Ectodermal cell (in vitro differentiated cells): ENCODE measurements at regions not wholly inside any gene's neighbourhood (a gene's known extent, or its start where the extent isn't known, plus 50 kb on each side); places are given as distances from the start of the nearest gene placed in this dataset.

Experiments
- H3K27ac ChIP-seq: 2 replicates; pipeline ENCODE4 v1.7.0; 2013; ENCODE audit warnings: mild to moderate bottlenecking, low read depth, low read length; ENCODE audit not compliant: insufficient read depth, poor library complexity, severe bottlenecking
- H3K27me3 ChIP-seq: 2 replicates; pipeline ENCODE4 v1.7.0; 2013; ENCODE audit warnings: mild to moderate bottlenecking, low read length; ENCODE audit not compliant: insufficient read depth, control insufficient read depth, poor library complexity, severe bottlenecking
- H3K36me3 ChIP-seq: one replicate; pipeline ENCODE4 v1.7.0; 2013; ENCODE audit warnings: low read length; ENCODE audit not compliant: control insufficient read depth, insufficient read depth
- H3K4me1 ChIP-seq: one replicate; pipeline ENCODE4 v1.7.0; 2013; ENCODE audit warnings: low read length; ENCODE audit not compliant: control insufficient read depth, insufficient read depth
- H3K4me3 ChIP-seq: 2 replicates; pipeline ENCODE4 v1.7.0; 2013; ENCODE audit warnings: low read depth, low read length, control low read depth; ENCODE audit not compliant: insufficient read depth
- H3K9me3 ChIP-seq: 2 replicates; pipeline ENCODE4 v1.7.0; 2013; ENCODE audit warnings: mild to moderate bottlenecking, low read length, moderate library complexity; ENCODE audit not compliant: control insufficient read depth
- WGBS, 2 experiments: methylation state at CpG; one replicate each; pipeline ENCODE4 v1.1.7; 2013; ENCODE audit warnings: missing lambda C conversion rate in 2 of 2; 5-methylcytosine and 5-hydroxymethylcytosine counted together

DNA sequence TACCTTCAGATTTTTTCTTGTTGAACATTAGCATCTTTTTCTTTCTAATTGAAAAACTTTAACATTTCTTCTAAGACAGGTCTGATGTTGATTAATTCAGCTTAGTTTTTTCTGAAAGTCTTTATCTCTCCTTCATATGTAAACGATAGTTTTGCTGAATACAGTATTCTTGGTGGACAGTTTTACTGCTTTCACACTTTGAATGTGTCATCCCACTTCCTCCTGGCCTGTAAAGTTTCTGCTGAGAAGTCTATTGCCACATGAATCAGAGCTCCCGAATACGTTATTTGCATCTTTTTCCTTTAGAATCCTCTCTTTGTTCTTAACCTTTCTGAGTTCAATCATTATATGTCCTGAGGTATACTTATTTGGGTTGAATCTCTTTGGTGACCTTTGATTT lies 344.2 kb downstream of the OLFM3 start:
- H3K4me1 ChIP-seq, result no peaks in the 10 kb centered on the region
- no peaks in the 10 kb centered on the region for H3K27me3 ChIP-seq
- H3K4me3 ChIP-seq, result no peak overlapping the region
- 90 to 93% methylated on average over 3 of the region's 3 CpGs for WGBS, 2 experiments
- no peak overlapping the region for H3K27ac ChIP-seq
- no peaks in the 10 kb centered on the region for H3K9me3 ChIP-seq
- no peaks in the 10 kb centered on the region for H3K36me3 ChIP-seq

GRCh38 chr1:101653482-101653946 lies 343.2 kb downstream of the OLFM3 start:
- Histone ChIP-seq H3K4me3 (no peak overlapping the region), H3K27me3 (no peaks in the 10 kb centered on the region), H3K36me3 (no peaks in the 10 kb centered on the region), H3K4me1 (no peaks in the 10 kb centered on the region), H3K27ac (no peak overlapping the region), H3K9me3 (no peaks in the 10 kb centered on the region)
- WGBS, 2 experiments, result 15 to 16% methylated on average over 3 of the region's 3 CpGs

- no peaks in the 10 kb centered on the region for H3K9me3 ChIP-seq
- no peak overlapping the region for H3K4me3 ChIP-seq
- no peaks in the 10 kb centered on the region for H3K36me3 ChIP-seq
- H3K27me3 ChIP-seq, result no peaks in the 10 kb centered on the region
- no peak overlapping the region for H3K27ac ChIP-seq
- 90 to 91% methylated on average over 3 of the region's 3 CpGs for WGBS, 2 experiments
- H3K4me1 ChIP-seq, result no peaks in the 10 kb centered on the region
Measured at GRCh38 chr1:101664726-101665125, 332.0 kb downstream of the OLFM3 start.

- Histone ChIP-seq H3K27ac (no peak overlapping the region), H3K4me1 (no peaks in the 10 kb centered on the region), H3K4me3 (no peak overlapping the region), H3K27me3 (no peaks in the 10 kb centered on the region), H3K36me3 (no peaks in the 10 kb centered on the region), H3K9me3 (no peaks in the 10 kb centered on the region)
- WGBS, 2 experiments, result 92 to 100% methylated on average over 2 of the region's 2 CpGs
Measured at GRCh38 chr1:101667761-101668160, 329.0 kb downstream of the OLFM3 start.

- WGBS, 2 experiments, result 97 to 98% methylated on average over 2 of the region's 2 CpGs
- no peak overlapping the region for H3K4me3 ChIP-seq
- no peaks in the 10 kb centered on the region for H3K9me3 ChIP-seq
Measured at GRCh38 chr1:101683136-101683535, 313.6 kb downstream of the OLFM3 start.

DNA sequence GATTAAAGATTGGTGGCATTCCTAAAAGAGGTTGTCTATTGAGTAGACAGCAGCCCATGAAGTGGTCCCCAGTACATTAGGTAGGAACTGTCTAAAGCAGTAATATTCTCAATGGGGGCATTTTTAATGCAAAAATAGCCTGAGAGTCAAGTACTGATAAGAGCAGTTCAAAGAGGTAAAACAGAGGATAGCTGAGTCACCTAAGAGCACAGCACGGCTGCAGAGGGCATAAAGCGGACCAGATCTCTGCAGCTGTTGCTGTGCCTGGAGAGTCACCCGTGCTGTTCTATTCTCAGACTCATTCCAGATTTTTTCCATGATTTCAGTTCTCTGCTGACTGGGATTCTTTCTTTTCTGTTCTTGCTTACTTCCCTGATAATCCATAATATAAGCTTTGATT lies 313.2 kb downstream of the OLFM3 start:
- Histone ChIP-seq H3K27me3 (no peaks in the 10 kb centered on the region), H3K4me3 (no peak overlapping the region), H3K27ac (no peak overlapping the region), H3K36me3 (no peaks in the 10 kb centered on the region), H3K4me1 (no peaks in the 10 kb centered on the region), H3K9me3 (no peaks in the 10 kb centered on the region)
- WGBS, 2 experiments, result 84 to 94% methylated on average over 3 of the region's 3 CpGs

More at GRCh38 chr1:101683136-101683535, 313.6 kb downstream of the OLFM3 start:
- Histone ChIP-seq H3K27ac (no peak overlapping the region), H3K4me1 (no peaks in the 10 kb centered on the region), H3K36me3 (no peaks in the 10 kb centered on the region), H3K27me3 (no peaks in the 10 kb centered on the region)

- Histone ChIP-seq H3K9me3 (no peaks in the 10 kb centered on the region), H3K4me1 (no peaks in the 10 kb centered on the region), H3K27ac (no peak overlapping the region), H3K36me3 (no peaks in the 10 kb centered on the region), H3K27me3 (no peaks in the 10 kb centered on the region), H3K4me3 (no peak overlapping the region)
- 57 to 67% methylated on average over 1 of the region's 1 CpG for whole genome bisulfite sequencing, 2 experiments
Measured at GRCh38 chr1:101697072-101697471, 299.7 kb downstream of the OLFM3 start.

- no peak overlapping the region for H3K27ac ChIP-seq
- WGBS, 2 experiments, result 93 to 100% methylated on average over 1 of the region's 1 CpG
- H3K27me3 ChIP-seq, result no peaks in the 10 kb centered on the region
- H3K4me3 ChIP-seq, result no peak overlapping the region
- H3K36me3 ChIP-seq, result no peaks in the 10 kb centered on the region
- no peaks in the 10 kb centered on the region for H3K4me1 ChIP-seq
- H3K9me3 ChIP-seq, result no peaks in the 10 kb centered on the region
Measured at GRCh38 chr1:101698681-101699080, 298.0 kb downstream of the OLFM3 start.

DNA sequence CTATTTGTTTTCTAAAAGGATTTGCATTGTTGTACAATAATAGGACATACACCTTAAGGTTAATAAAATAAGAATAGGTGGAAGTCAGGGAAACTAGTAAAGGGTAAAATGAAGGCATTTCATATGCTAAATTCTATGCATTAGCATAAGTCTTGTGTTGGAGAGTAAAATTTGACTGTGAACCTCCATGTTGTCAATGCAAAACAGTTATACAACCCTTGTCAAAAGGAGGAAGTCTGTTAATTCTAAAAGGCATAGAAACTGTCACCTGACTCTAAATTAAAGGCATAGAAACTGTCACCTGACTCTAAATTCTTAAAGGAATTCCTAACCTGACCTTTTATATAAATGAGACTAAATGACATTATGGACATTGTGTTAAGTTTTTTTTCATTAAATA lies 291.8 kb downstream of the OLFM3 start:
- Histone ChIP-seq H3K4me1 (no peaks in the 10 kb centered on the region), H3K27ac (no peak overlapping the region), H3K36me3 (no peaks in the 10 kb centered on the region), H3K4me3 (no peak overlapping the region), H3K9me3 (no peaks in the 10 kb centered on the region), H3K27me3 (no peaks in the 10 kb centered on the region)

GRCh38 chr1:101706366-101706765 lies 290.4 kb downstream of the OLFM3 start:
- H3K4me3 ChIP-seq, result no peak overlapping the region
- no peaks in the 10 kb centered on the region for H3K9me3 ChIP-seq
- no peak overlapping the region for H3K27ac ChIP-seq
- H3K36me3 ChIP-seq, result no peaks in the 10 kb centered on the region
- no peaks in the 10 kb centered on the region for H3K4me1 ChIP-seq
- no peaks in the 10 kb centered on the region for H3K27me3 ChIP-seq

GRCh38 chr1:101709721-101710120 lies 287.0 kb downstream of the OLFM3 start:
- no peaks in the 10 kb centered on the region for H3K27me3 ChIP-seq
- H3K27ac ChIP-seq, result no peak overlapping the region
- no peaks in the 10 kb centered on the region for H3K4me1 ChIP-seq
- H3K36me3 ChIP-seq, result no peaks in the 10 kb centered on the region
- no peak overlapping the region for H3K4me3 ChIP-seq
- H3K9me3 ChIP-seq, result no peaks in the 10 kb centered on the region
